ENCODE measurements at regions not wholly inside any gene's neighbourhood (a gene's known extent, or its start where the extent isn't known, plus 50 kb on each side); places are given as distances from the start of the nearest gene placed in this dataset.

- TF ChIP-seq CTCF (IDR thresholded peaks at IDR 0.05) (no peak), POLR2A (IDR thresholded peaks at IDR 0.05) (no peak)
Observed at GRCh38 chr19:23558541-23558940, 128.5 kb downstream of the ZNF675 start.
